ENCODE measurements at regions not wholly inside any gene's neighbourhood (a gene's known extent, or its start where the extent isn't known, plus 50 kb on each side); places are given as distances from the start of the nearest gene placed in this dataset.
"Not testable (repeated sequence)": the region's sequence is repeated elsewhere in the genome, so short reads cannot be mapped to it uniquely, and the experiment has no call there.

- H3K9ac ChIP-seq (ENCODE audit: low read length); H2AFZ ChIP-seq (ENCODE audit: low read depth, low read length, poor library complexity, severe bottlenecking); RAD21 ChIA-PET (ENCODE audit: low non-redundant PET in 1 of 2, low total read pairs in 2 of 2, uncharacterized antibody in 2 of 2, unreplicated experiment in 2 of 2); BruUV-seq (replicated peaks); H3K79me2 ChIP-seq (ENCODE audit: insufficient read depth, low read length); intact Hi-C loops (cut with micrococcal nuclease); H3K4me1 ChIP-seq (ENCODE audit: control insufficient read depth in 1 of 2, insufficient read depth in 2 of 2, low read length in 2 of 2); H3K4me3 ChIP-seq (replicated peaks in 1 of 2; ENCODE audit: low read depth in 1 of 2, low read length in 2 of 2); H3K4me2 ChIP-seq (ENCODE audit: low read length); H3K9me2 ChIP-seq (ENCODE audit: insufficient read depth); H3K27ac ChIP-seq (ENCODE audit: low read depth, low read length); H4K20me1 ChIP-seq (ENCODE audit: insufficient read depth); POLR2A ChIA-PET; H3K9me3 ChIP-seq (ENCODE audit: control insufficient read depth in 1 of 2, insufficient read depth in 1 of 2, low read depth in 1 of 2, low read length in 2 of 2); H3K27me3 ChIP-seq (ENCODE audit: insufficient read depth, low read length); H3K36me3 ChIP-seq (ENCODE audit: control insufficient read depth in 1 of 2, insufficient read depth in 2 of 2, low read length in 2 of 2): not testable (repeated sequence)
- ATAC-seq (peak; percentile 77), DNase-seq (ENCODE audit: low read depth, low spot score) (peak; percentile 6)
- peak in 2 of 3 experiments; percentile 32 to 40; a peak in 4 of 6 replicates for TF ChIP-seq CTCF (IDR thresholded peaks at IDR 0.05 in 2 of 3, conservative IDR thresholded peaks at IDR 0.05 in 1 of 3; ENCODE audit: borderline replicate concordance in 1 of 3, insufficient read depth in 1 of 3, low read depth in 2 of 3, low read length in 2 of 3)
- CTCF ChIA-PET = interaction anchor here (1.4 kb wide), 1 partner anchor 13 kb away, joined by 3 read pairs; no protein-coding TSS in a partner anchor
Measured at GRCh38 chr2:88986721-88987330, 295.4 kb downstream of the RPIA start.

- CTCF ChIA-PET; POLR2A ChIA-PET; H2AFZ ChIP-seq (ENCODE audit: low read depth, low read length, poor library complexity, severe bottlenecking); H3K36me3 ChIP-seq (ENCODE audit: control insufficient read depth in 1 of 2, insufficient read depth in 2 of 2, low read length in 2 of 2); BruUV-seq (replicated peaks); H3K27me3 ChIP-seq (ENCODE audit: insufficient read depth, low read length); DNase-seq (ENCODE audit: low read depth, low spot score); H3K4me1 ChIP-seq (ENCODE audit: control insufficient read depth in 1 of 2, insufficient read depth in 2 of 2, low read length in 2 of 2); intact Hi-C loops (cut with micrococcal nuclease); H3K79me2 ChIP-seq (ENCODE audit: insufficient read depth, low read length); H3K4me2 ChIP-seq (ENCODE audit: low read length); RAD21 ChIA-PET (ENCODE audit: low non-redundant PET in 1 of 2, low total read pairs in 2 of 2, uncharacterized antibody in 2 of 2, unreplicated experiment in 2 of 2); ATAC-seq; H3K9me2 ChIP-seq (ENCODE audit: insufficient read depth); H3K9me3 ChIP-seq (ENCODE audit: control insufficient read depth in 1 of 2, insufficient read depth in 1 of 2, low read depth in 1 of 2, low read length in 2 of 2); H3K9ac ChIP-seq (ENCODE audit: low read length); H3K4me3 ChIP-seq (replicated peaks in 1 of 2; ENCODE audit: low read depth in 1 of 2, low read length in 2 of 2); H4K20me1 ChIP-seq (ENCODE audit: insufficient read depth); H3K27ac ChIP-seq (ENCODE audit: low read depth, low read length): not testable (repeated sequence)
Measured at GRCh38 chr2:88988617-88989016, 297.1 kb downstream of the RPIA start.

GRCh38 chr2:88992819-88993218 lies 301.3 kb downstream of the RPIA start:
- H3K4me1 ChIP-seq (ENCODE audit: control insufficient read depth in 1 of 2, insufficient read depth in 2 of 2, low read length in 2 of 2); POLR2A ChIA-PET; BruUV-seq (replicated peaks); H3K79me2 ChIP-seq (ENCODE audit: insufficient read depth, low read length); RAD21 ChIA-PET (ENCODE audit: low non-redundant PET in 1 of 2, low total read pairs in 2 of 2, uncharacterized antibody in 2 of 2, unreplicated experiment in 2 of 2); H3K27ac ChIP-seq (ENCODE audit: low read depth, low read length); H3K9ac ChIP-seq (ENCODE audit: low read length); CTCF ChIA-PET; H4K20me1 ChIP-seq (ENCODE audit: insufficient read depth); H3K4me2 ChIP-seq (ENCODE audit: low read length); H3K9me3 ChIP-seq (ENCODE audit: control insufficient read depth in 1 of 2, insufficient read depth in 1 of 2, low read depth in 1 of 2, low read length in 2 of 2); ATAC-seq; intact Hi-C loops (cut with micrococcal nuclease); H3K27me3 ChIP-seq (ENCODE audit: insufficient read depth, low read length); H3K9me2 ChIP-seq (ENCODE audit: insufficient read depth); H3K4me3 ChIP-seq (replicated peaks in 1 of 2; ENCODE audit: low read depth in 1 of 2, low read length in 2 of 2); DNase-seq (ENCODE audit: low read depth, low spot score); H2AFZ ChIP-seq (ENCODE audit: low read depth, low read length, poor library complexity, severe bottlenecking); H3K36me3 ChIP-seq (ENCODE audit: control insufficient read depth in 1 of 2, insufficient read depth in 2 of 2, low read length in 2 of 2): not testable (repeated sequence)

- H3K4me3 ChIP-seq (replicated peaks in 1 of 2; ENCODE audit: low read depth in 1 of 2, low read length in 2 of 2); POLR2A ChIA-PET; CTCF ChIA-PET; H4K20me1 ChIP-seq (ENCODE audit: insufficient read depth); intact Hi-C loops (cut with micrococcal nuclease); H3K27me3 ChIP-seq (ENCODE audit: insufficient read depth, low read length); RAD21 ChIA-PET (ENCODE audit: low non-redundant PET in 1 of 2, low total read pairs in 2 of 2, uncharacterized antibody in 2 of 2, unreplicated experiment in 2 of 2); H3K9ac ChIP-seq (ENCODE audit: low read length); H3K4me2 ChIP-seq (ENCODE audit: low read length); DNase-seq (ENCODE audit: low read depth, low spot score); H3K79me2 ChIP-seq (ENCODE audit: insufficient read depth, low read length); H3K4me1 ChIP-seq (ENCODE audit: control insufficient read depth in 1 of 2, insufficient read depth in 2 of 2, low read length in 2 of 2); ATAC-seq; BruUV-seq (replicated peaks); H3K36me3 ChIP-seq (ENCODE audit: control insufficient read depth in 1 of 2, insufficient read depth in 2 of 2, low read length in 2 of 2); H3K9me3 ChIP-seq (ENCODE audit: control insufficient read depth in 1 of 2, insufficient read depth in 1 of 2, low read depth in 1 of 2, low read length in 2 of 2); H2AFZ ChIP-seq (ENCODE audit: low read depth, low read length, poor library complexity, severe bottlenecking); H3K9me2 ChIP-seq (ENCODE audit: insufficient read depth); H3K27ac ChIP-seq (ENCODE audit: low read depth, low read length): not testable (repeated sequence)
Measured at GRCh38 chr2:88994856-88995255, 303.4 kb downstream of the RPIA start.

Data from HCT116 (cell line).